ENCODE measurements at regions not wholly inside any gene's neighbourhood (a gene's known extent, or its start where the extent isn't known, plus 50 kb on each side); places are given as distances from the start of the nearest gene placed in this dataset.
"Not testable (repeated sequence)": the region's sequence is repeated elsewhere in the genome, so short reads cannot be mapped to it uniquely, and the experiment has no call there.

- Histone ChIP-seq H3K27me3 (no peaks in the 10 kb centered on the region), H3K36me3 (no peaks in the 10 kb centered on the region), H3K4me1 (no peaks in the 10 kb centered on the region), H3K9me3 (no peaks in the 10 kb centered on the region), H3K27ac (no peak overlapping the region), H3K4me3 (no peak overlapping the region)
- ATAC-seq (peak; percentile 95), DNase-seq (peak in 3 of 4 donors; percentile 47 to 82 (median 54))
- TF ChIP-seq, protein P1, sequence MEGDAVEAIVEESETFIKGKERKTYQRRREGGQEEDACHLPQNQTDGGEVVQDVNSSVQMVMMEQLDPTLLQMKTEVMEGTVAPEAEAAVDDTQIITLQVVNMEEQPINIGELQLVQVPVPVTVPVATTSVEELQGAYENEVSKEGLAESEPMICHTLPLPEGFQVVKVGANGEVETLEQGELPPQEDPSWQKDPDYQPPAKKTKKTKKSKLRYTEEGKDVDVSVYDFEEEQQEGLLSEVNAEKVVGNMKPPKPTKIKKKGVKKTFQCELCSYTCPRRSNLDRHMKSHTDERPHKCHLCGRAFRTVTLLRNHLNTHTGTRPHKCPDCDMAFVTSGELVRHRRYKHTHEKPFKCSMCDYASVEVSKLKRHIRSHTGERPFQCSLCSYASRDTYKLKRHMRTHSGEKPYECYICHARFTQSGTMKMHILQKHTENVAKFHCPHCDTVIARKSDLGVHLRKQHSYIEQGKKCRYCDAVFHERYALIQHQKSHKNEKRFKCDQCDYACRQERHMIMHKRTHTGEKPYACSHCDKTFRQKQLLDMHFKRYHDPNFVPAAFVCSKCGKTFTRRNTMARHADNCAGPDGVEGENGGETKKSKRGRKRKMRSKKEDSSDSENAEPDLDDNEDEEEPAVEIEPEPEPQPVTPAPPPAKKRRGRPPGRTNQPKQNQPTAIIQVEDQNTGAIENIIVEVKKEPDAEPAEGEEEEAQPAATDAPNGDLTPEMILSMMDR (IDR thresholded peaks at IDR 0.05), result peak in 1 of 2 donors; percentile 25
- intact Hi-C loops (cut with DNase I), result no loop called here
These were observed 515.7 kb upstream of the ATXN7L3B start for GRCh38 chr12:74021937-74022336.

DNA sequence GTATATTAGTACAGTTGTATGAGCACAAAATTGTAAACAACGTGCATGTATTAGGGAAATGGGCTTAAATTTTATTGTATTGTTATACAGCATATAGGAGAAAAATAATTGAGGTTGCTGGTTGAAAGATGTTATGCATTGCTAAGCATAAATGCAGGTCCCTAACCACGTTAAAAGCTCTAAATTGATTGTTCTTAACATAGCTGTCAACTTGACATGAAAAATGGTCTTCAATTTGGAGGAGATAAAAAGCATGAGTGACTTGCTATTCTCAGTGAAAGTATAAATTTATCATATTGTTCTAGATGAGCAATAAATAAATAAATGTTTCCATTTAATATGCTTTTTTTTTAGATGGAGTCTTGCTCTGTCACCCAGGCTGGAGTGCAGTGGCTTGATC is 506.6 kb upstream of the ATXN7L3B start:
- ATAC-seq, result no peak
- H3K27ac ChIP-seq, result no peak overlapping the region
- H3K4me1 ChIP-seq, result no peaks in the 10 kb centered on the region

DNA sequence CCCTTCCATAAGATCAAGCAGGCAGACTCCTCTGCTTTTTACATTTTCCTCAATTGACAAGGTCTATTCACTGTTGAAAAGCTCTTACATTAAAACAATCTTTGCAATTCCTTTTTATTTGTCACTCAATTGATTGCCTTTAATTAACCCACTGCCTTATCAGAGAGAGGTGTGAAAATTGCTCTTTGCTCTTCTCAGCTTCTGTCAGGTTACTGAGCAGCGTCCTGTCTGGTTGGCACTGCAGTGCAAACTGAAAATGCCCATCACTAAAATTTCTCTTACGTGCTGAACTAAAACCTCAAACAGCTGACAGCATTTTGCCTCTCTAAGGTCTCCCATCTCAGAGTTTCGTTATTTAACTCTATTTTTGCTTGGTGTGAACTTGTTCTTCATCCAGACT is 504.1 kb upstream of the ATXN7L3B start:
- H3K36me3 ChIP-seq, result no peaks in the 10 kb centered on the region
- no peaks in the 10 kb centered on the region for H3K27me3 ChIP-seq
- H3K4me3 ChIP-seq, result no peak overlapping the region
- DNase-seq (no peak), ATAC-seq (no peak)
- peaks cover 0 to 2% of the 10 kb centered on the region in 2 donors for H3K9me3 ChIP-seq
- TF ChIP-seq, protein P1 (IDR thresholded peaks at IDR 0.05), result no peak
- no peak overlapping the region for H3K27ac ChIP-seq
- no peaks in the 10 kb centered on the region for H3K4me1 ChIP-seq
- intact Hi-C loops (cut with DNase I), result no loop called here

More for the DNA sequence above, 506.6 kb upstream of the ATXN7L3B start:
- Histone ChIP-seq H3K36me3 (no peaks in the 10 kb centered on the region), H3K27me3 (no peaks in the 10 kb centered on the region), H3K9me3 (peaks cover 0 to 2% of the 10 kb centered on the region in 2 donors), H3K4me3 (no peak overlapping the region)
- no peak for DNase-seq
- TF ChIP-seq, protein P1 (IDR thresholded peaks at IDR 0.05), result no peak
- intact Hi-C loops (cut with DNase I), result no loop called here

GRCh38 chr12:74039138-74039537 is 498.5 kb upstream of the ATXN7L3B start:
- intact Hi-C loops (cut with DNase I); H3K27me3 ChIP-seq; H3K4me3 ChIP-seq; H3K27ac ChIP-seq; H3K9me3 ChIP-seq; H3K36me3 ChIP-seq; ATAC-seq; H3K4me1 ChIP-seq; DNase-seq: not testable (repeated sequence)

DNA sequence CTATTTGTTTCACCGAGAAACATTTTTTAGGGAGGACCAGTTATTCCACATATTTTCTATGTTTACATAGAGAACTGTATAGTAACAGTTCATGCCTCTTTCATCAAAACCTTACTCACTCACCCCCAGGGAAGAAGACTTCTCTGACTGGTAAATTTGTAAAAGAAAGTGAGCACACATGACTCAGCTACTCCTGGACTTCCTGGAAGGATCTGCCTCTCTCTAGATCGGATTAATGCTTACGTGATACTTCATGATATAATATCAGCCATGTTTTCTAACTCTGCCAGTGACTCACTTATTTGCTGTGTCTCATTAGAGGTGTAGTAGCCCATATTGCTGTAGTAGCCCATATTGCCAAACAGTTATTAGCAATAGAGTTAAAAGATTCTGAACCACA is 494.3 kb upstream of the ATXN7L3B start:
- Histone ChIP-seq H3K27me3 (no peaks in the 10 kb centered on the region), H3K36me3 (no peaks in the 10 kb centered on the region), H3K4me1 (no peaks in the 10 kb centered on the region), H3K27ac (no peak overlapping the region), H3K9me3 (no peaks in the 10 kb centered on the region), H3K4me3 (no peak overlapping the region)
- peak in 1 of 4 donors; percentile 24 for DNase-seq
- TF ChIP-seq, protein P1 (IDR thresholded peaks at IDR 0.05), result no peak
- intact Hi-C loops (cut with DNase I), result no loop called here
- peak; percentile 91 for ATAC-seq

DNA sequence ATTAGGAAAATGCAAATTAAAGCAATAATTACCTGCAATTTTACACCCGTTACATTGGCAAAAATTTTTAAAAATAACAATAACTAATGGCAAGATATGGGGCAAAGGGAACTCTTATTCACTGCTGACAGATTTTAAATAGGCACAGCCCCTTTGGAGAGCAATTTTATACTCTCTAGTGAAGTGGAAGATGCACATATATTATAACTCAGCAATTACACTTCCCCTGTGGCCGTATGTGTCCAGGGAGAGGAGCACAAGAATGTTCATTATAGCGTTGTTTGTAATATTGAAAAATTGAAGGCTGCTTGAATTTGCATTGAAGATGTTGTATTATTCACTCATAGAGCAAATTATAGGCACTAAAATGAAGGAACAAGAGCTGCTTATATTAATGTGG is 488.3 kb upstream of the ATXN7L3B start:
- Histone ChIP-seq H3K4me3 (no peak overlapping the region), H3K27me3 (no peaks in the 10 kb centered on the region), H3K9me3 (no peaks in the 10 kb centered on the region), H3K36me3 (no peaks in the 10 kb centered on the region), H3K27ac (no peak overlapping the region), H3K4me1 (no peaks in the 10 kb centered on the region)
- no peak for DNase-seq
- TF ChIP-seq, protein P1 (IDR thresholded peaks at IDR 0.05), result no peak
- intact Hi-C loops (cut with DNase I), result no loop called here
- no peak for ATAC-seq
